ENCODE measurements at regions not wholly inside any gene's neighbourhood (a gene's known extent, or its start where the extent isn't known, plus 50 kb on each side); places are given as distances from the start of the nearest gene placed in this dataset.

- TF ChIP-seq, protein P1, sequence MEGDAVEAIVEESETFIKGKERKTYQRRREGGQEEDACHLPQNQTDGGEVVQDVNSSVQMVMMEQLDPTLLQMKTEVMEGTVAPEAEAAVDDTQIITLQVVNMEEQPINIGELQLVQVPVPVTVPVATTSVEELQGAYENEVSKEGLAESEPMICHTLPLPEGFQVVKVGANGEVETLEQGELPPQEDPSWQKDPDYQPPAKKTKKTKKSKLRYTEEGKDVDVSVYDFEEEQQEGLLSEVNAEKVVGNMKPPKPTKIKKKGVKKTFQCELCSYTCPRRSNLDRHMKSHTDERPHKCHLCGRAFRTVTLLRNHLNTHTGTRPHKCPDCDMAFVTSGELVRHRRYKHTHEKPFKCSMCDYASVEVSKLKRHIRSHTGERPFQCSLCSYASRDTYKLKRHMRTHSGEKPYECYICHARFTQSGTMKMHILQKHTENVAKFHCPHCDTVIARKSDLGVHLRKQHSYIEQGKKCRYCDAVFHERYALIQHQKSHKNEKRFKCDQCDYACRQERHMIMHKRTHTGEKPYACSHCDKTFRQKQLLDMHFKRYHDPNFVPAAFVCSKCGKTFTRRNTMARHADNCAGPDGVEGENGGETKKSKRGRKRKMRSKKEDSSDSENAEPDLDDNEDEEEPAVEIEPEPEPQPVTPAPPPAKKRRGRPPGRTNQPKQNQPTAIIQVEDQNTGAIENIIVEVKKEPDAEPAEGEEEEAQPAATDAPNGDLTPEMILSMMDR (conservative IDR thresholded peaks at IDR 0.05) = no peak
- TF ChIP-seq ZFX (IDR thresholded peaks at IDR 0.05) = no peak
Observed at GRCh38 chr9:79952401-79952800, 380.6 kb downstream of the TLE4 start.

Measured in C4-2B (cell line).